Suppressor macrophage (primary cell): ENCODE measurements at regions not wholly inside any gene's neighbourhood (a gene's known extent, or its start where the extent isn't known, plus 50 kb on each side); places are given as distances from the start of the nearest gene placed in this dataset.

Experiments
- DNase-seq, 4 experiments: peaks; one replicate each; pipeline ENCODE4 v3.0.0-alpha.2; 2020 to 2022

GRCh38 chr1:34270181-34270580 is 93.5 kb downstream of the C1orf94 start:
- no peak for DNase-seq

GRCh38 chr1:34272152-34272551 is 95.4 kb downstream of the C1orf94 start:
- no peak for DNase-seq

- DNase-seq = no peak
These were observed 98.4 kb downstream of the C1orf94 start for GRCh38 chr1:34275150-34275549.

GRCh38 chr1:34276606-34277005 is 99.9 kb downstream of the C1orf94 start:
- DNase-seq = no peak

- no peak for DNase-seq
These were observed 100.4 kb downstream of the C1orf94 start for GRCh38 chr1:34277150-34277549.

- no peak for DNase-seq
These were observed 101.5 kb downstream of the C1orf94 start for GRCh38 chr1:34278211-34278610.

- DNase-seq = no peak
These were observed 103.3 kb downstream of the C1orf94 start for GRCh38 chr1:34279971-34280370.

GRCh38 chr1:34280509-34280908 is 103.8 kb downstream of the C1orf94 start:
- DNase-seq = no peak

- DNase-seq = no peak
These were observed 106.4 kb downstream of the C1orf94 start for GRCh38 chr1:34283142-34283541.

GRCh38 chr1:34286511-34286910 is 109.8 kb downstream of the C1orf94 start:
- no peak for DNase-seq

- no peak for DNase-seq
These were observed 114.1 kb downstream of the C1orf94 start for GRCh38 chr1:34290831-34291230.

- no peak for DNase-seq
These were observed 115.8 kb downstream of the C1orf94 start for GRCh38 chr1:34292472-34292871.

- DNase-seq = no peak
These were observed 119.4 kb downstream of the C1orf94 start for GRCh38 chr1:34296059-34296458.

- DNase-seq = no peak
These were observed 126.1 kb downstream of the C1orf94 start for GRCh38 chr1:34302798-34303197.

- no peak for DNase-seq
These were observed 126.5 kb downstream of the C1orf94 start for GRCh38 chr1:34303218-34303617.

GRCh38 chr1:34306568-34306967 is 129.9 kb downstream of the C1orf94 start:
- no peak for DNase-seq

- DNase-seq = no peak
These were observed 135.7 kb downstream of the C1orf94 start for GRCh38 chr1:34312359-34312758.

GRCh38 chr1:34315974-34316373 is 139.3 kb downstream of the C1orf94 start:
- DNase-seq = no peak

- DNase-seq = no peak
These were observed 140.1 kb downstream of the C1orf94 start for GRCh38 chr1:34316773-34317172.

GRCh38 chr1:34319218-34319617 is 142.5 kb downstream of the C1orf94 start:
- no peak for DNase-seq

GRCh38 chr1:34320053-34320669 is 143.5 kb downstream of the C1orf94 start:
- no peak for DNase-seq

GRCh38 chr1:34322969-34323368 is 146.3 kb downstream of the C1orf94 start:
- no peak for DNase-seq

- DNase-seq = no peak
These were observed 148.3 kb downstream of the C1orf94 start for GRCh38 chr1:34324879-34325440.

- DNase-seq = no peak
These were observed 151.6 kb downstream of the C1orf94 start for GRCh38 chr1:34328281-34328799.

GRCh38 chr1:34330061-34330460 is 153.4 kb downstream of the C1orf94 start:
- no peak for DNase-seq
